HG03571 (cell line): ENCODE measurements at regions not wholly inside any gene's neighbourhood (a gene's known extent, or its start where the extent isn't known, plus 50 kb on each side); places are given as distances from the start of the nearest gene placed in this dataset.

Source experiments
- ATAC-seq: cut with Tn5 transposase; IDR thresholded peaks from one replicate; pipeline ENCODE4 v1.9.1; 2021; ENCODE audit not compliant: unreplicated experiment

DNA sequence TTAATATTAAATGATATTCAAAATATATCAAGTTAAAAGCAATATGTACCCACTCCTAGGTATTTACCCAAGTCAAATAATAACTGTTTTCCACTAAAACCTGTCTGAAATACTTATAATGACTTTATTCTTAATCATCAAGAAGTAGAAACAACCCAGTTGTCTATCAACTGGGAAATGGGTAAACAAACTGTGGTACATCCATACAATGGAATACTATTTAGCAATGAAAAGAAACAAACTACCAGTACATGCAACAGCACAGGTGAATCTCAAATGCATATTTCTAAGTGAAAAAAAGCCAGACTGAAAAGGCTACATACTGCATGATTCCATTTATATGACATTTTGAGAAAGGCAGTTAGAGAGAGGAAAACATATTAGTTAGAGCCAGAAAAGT lies 559.9 kb downstream of the MBD2 start:
- ATAC-seq, result no peak

DNA sequence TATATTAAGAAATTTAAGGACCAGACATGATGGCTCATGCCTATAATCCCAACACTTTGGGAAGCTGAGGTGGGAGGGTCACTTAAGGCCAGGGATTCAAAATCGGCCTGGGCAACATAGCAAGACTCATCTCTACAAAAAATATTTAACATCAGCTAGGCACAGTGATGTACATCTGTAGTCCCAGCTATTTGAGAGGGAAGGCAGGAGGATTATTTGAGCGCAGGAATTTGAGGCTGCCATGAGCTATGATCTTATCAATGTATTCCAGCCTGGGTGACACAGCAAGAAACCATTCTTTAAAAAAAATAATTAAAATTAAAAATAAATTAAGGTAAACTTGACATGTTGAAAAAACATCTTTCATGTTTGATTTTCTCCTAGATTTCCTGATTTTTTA lies 564.2 kb downstream of the MBD2 start:
- ATAC-seq, result no peak

DNA sequence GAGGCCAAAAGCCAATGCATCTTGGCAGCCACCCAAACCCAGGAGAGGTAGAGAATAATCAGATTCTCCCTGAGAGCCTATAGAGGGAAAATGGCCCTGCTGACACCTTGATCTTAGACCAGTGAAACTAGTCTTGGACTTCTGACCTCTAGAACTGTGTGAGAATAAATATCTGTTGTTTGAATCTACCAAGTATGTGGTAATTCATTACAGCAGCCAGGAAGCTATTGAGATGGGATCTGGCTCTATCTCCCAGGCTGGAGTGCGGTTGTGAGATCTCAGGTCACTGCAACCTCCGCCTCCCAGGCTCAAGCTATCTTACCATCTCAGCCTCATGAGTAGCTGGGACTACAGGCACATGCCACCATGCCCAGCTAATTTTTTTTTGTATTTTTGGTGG lies 567.2 kb downstream of the MBD2 start:
- ATAC-seq, result no peak

DNA sequence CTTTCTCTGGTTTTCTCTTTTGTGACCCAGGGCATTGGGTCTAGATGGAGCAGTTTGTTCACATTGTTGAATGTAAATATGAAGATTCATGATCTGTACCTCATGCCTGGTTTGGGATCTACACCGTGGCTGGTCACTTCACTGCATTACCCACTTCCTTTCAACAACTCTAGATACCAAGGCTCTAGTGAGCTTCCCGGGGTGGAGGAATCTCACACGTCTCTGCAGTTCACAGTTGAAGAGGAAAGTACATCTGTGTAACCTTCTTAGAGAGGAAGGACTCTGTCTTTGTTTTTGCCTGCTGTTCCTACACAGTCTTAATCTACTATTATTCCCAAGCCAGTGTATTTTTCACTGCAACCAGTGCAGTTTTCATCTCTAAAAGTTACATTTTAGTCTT lies 574.8 kb downstream of the MBD2 start:
- ATAC-seq, result no peak

DNA sequence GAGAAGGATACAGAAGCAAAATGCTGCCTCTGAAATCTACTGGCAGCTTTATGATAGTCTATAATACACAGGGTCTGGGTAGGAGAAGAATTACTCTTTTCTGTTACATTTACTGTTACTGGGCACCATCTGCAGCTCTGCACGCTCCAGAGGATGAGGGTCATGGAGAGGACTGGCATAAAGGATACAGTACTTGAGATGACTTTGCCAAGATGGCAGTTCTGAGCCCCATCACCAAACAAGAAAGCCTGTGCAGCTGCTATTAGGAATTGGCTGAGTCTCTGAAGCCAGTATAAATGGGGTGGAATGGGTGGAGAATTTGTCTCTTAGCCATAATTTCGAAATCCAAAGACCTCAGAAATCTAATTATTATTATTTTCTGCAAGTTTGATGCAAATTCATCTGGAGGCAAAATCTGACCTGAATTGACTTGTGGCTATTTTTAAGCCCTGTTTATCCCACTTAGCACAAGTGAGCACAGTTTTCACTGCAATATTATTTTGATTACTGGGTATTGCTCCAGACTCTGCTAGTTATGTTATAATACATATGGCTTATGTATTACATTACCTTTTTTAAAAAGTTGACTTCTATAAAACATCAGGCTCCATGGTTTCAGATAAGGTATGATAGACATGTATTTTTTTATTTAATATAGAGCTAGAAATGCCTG lies 579.5 kb downstream of the MBD2 start:
- ATAC-seq, result no peak

DNA sequence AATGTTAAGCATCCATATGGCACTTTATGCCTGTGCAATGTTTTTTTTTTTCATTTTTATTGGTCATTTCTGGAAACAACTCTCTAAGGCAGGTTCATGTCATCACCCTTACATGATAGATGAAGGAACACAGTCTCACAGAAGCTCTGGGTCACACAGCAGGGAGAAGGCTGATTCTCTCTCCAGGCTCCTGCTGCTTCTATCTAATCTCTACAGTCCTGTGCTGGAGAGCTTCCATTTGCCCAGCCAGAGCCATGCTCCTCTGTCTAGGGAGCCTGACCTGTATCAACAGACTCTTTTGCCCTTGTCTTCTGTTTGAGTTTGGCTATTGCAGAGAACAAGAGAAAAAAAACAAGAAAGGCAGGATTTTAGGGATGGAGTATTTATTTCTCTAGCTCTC lies 584.8 kb downstream of the MBD2 start:
- no peak for ATAC-seq

DNA sequence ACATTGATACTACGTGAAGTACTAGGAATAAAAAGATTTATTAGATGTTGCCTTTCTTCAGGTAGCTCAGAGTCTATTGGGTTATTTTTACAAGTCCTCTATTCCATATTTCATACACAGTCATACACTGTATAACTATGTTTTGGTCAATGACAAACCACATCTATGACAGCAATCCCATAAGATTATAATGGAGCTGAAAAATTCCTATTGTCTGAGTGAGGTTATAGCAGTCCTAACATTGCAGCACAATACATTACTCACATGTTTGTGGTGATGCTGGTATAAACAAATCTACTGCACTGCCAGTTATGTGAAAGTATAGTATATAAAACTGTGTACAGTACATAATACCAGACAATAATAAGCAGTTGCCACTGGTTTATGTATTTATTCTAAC lies 595.1 kb downstream of the MBD2 start:
- no peak for ATAC-seq

DNA sequence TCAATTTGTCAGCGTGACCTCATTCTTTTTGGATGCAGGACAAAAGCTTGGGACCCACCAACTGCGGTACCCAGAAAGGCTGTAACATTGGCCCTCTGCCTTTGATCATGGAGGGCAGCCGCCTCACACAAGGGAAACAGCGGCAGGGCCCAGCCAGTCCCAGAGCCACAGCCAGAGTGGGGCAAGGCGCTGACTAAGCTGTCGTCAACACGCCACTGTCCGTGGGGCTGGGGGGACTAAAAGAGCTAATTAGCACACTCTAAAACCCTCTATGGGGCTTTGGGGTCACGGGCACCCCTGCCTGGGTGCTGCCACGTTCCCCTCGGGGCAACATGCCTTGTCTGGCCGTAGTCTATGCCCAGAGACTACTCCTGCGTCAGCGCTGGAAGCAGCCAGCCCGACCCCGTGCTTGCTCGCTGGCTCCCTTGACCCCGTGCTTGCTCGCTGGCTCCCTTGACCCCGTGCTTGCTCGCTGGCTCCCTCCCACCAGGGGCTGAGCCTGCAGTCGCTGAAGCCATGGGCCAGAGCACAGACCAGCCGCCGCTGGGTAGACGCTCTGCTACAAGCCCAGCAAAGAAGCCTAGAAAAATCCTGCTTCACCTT lies 598.4 kb downstream of the MBD2 start:
- no peak for ATAC-seq

DNA sequence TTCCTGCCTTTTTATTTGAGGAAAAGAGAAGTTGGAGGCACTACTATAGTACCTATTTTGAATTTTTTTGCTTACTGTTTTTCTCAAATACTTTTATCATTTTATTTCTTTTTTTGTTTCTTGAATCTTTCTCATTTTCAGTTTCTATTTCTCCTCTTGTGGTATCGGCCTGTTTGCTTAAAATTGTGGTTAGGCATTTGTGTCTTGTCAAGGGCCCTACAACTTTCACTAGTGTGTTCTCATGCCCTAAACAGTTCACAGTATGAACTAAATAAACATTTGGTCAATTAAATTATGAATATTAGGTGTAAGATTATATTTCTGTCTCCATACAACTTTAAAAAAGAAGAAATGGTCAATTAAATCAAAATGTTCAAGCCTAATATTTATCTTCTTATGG lies 613.5 kb downstream of the MBD2 start:
- ATAC-seq, result no peak

DNA sequence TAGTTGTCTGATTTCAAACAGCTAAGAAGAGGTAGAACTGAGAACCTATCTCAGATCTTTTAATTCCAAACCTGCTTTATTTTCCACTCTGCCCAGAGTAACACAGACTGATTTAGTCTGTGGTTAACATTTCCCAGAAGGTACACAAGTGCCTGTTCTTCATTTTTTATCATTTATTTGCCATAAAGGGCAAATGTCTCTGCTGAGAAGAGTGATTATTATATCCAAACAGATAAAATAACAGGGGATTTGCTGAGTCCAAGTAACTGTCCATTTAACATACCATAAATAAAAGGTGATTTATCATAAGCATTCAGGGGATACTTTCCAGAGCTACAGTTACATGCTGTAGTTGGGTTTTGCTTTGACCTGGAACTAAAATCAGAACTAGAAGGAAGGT lies 617.7 kb downstream of the MBD2 start:
- no peak for ATAC-seq

DNA sequence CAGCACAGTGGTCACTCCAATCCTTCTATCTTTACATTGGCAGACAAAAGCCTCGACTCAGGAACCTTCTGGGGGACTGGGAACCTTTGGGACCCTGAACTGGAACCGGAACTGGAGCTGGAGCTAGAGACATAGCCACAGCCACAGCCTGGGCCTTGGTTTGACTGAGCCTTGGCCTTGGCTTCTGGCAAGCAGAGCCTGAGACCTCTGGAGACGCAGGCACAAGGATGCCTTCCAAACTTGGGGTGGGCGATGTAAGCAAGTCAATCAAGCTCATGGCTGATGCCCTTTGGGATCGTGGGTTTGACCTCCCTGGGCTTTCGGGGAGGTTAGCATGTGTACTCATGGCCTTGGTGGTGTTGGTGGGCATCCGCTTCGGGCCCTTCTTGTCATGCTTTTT lies 619.3 kb downstream of the MBD2 start:
- ATAC-seq, result no peak

DNA sequence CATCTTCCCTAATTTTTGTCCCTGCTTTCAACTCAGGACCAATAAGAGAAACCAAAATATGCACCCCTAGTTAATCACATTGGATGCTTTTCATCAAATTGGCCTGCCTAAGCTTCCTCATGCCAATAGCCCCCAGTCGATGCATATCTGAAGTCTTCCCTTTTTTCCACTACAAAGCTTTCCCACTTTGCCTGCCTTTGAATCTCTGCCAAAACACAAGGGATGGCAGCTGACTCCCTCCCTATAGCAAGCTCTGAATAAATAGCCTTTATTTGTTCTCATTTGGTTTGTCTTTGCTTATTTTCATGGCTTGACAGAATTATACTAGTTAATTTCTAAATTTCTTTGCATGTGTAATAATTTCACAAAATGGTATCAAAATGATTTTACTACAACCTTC lies 621.2 kb downstream of the MBD2 start:
- ATAC-seq, result no peak

DNA sequence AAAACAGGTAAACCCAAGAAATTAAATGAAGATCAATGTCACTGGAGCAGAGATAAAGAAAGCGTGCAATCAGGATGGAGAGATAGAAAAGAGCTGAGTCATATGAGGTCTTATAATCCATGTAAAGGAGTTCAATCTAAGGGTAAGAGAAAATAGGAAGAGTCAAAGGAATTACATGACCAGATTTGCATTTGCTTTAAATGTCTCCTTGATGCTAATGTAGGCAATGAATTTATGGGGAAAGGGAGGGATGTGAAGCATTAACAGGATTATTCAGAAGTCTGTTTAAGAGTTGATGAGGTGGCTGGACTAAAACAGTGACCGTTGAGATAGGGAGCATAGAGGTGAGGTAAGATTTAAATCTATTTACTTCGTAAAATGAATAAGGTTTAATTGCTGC lies 623.1 kb downstream of the MBD2 start:
- ATAC-seq, result no peak

DNA sequence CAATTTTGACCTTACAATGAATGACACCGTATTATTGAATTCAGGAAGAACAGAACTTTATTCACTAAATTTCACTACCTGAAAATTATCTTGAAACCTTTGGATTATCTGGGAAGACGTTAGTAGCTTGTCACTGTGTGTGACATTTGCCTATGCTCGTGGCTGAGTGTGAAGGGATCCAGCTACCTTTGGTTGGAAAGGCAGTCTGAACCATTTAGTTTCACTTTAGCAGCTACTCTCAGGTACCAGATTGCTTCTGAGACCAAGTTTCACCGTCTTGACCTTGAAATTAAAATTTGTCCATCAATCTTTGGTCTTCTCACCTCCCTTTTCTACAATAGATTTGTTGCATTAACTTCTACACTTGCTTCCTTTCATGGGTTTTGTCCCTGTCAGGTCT lies 637.5 kb downstream of the MBD2 start:
- ATAC-seq, result no peak
